H9 (cell line): ENCODE measurements at regions not wholly inside any gene's neighbourhood (a gene's known extent, or its start where the extent isn't known, plus 50 kb on each side); places are given as distances from the start of the nearest gene placed in this dataset.

Experiments
- DNase-seq: peaks from one replicate; pipeline ENCODE4 v3.0.0-alpha.2; 2017
- H2AFZ ChIP-seq: one replicate; pipeline ENCODE4 v1.6.1; 2013; ENCODE audit warnings: mild to moderate bottlenecking, low read length, control low read depth, moderate library complexity
- H2AK5ac ChIP-seq: 2 replicates; pipeline ENCODE4 v1.6.1; 2013; ENCODE audit warnings: low read length, control low read depth, mixed read lengths; ENCODE audit not compliant: insufficient read length
- H2BK120ac ChIP-seq: one replicate; pipeline ENCODE4 v1.6.1; 2013; ENCODE audit warnings: low read depth, mild to moderate bottlenecking, low read length, control low read depth, inconsistent platforms; ENCODE audit not compliant: poor library complexity, severe bottlenecking
- H2BK12ac ChIP-seq: 2 replicates; pipeline ENCODE4 v1.6.1; 2013; ENCODE audit warnings: low read length, control low read depth, mixed read lengths, low read depth; ENCODE audit not compliant: insufficient read length
- H2BK15ac ChIP-seq: 2 replicates; pipeline ENCODE4 v1.6.1; 2013; ENCODE audit warnings: low read depth, low read length, control low read depth
- H2BK20ac ChIP-seq: one replicate; pipeline ENCODE4 v1.6.1; 2013; ENCODE audit warnings: low read depth, mild to moderate bottlenecking, low read length, control low read depth, inconsistent platforms; ENCODE audit not compliant: poor library complexity, severe bottlenecking
- H2BK5ac ChIP-seq: 2 replicates; pipeline ENCODE4 v1.6.1; 2013; ENCODE audit warnings: low read length, control low read depth, mixed read lengths; ENCODE audit not compliant: insufficient read length
- H3K14ac ChIP-seq: 2 replicates; pipeline ENCODE4 v1.6.1; 2013; ENCODE audit warnings: low read length, control low read depth; ENCODE audit not compliant: insufficient read depth
- H3K18ac ChIP-seq: 2 replicates; pipeline ENCODE4 v1.6.1; 2013; ENCODE audit warnings: low read depth, mild to moderate bottlenecking, mixed read lengths, low read length, control low read depth; ENCODE audit not compliant: insufficient read length
- H3K23ac ChIP-seq: 2 replicates; pipeline ENCODE4 v1.6.1; 2013; ENCODE audit warnings: low read length, control low read depth, mixed read lengths, low read depth; ENCODE audit not compliant: insufficient read length
- H3K23me2 ChIP-seq: 2 replicates; pipeline ENCODE4 v1.6.1; 2013; ENCODE audit warnings: low read depth, mild to moderate bottlenecking, mixed read lengths, low read length, control low read depth; ENCODE audit not compliant: insufficient read length, poor library complexity, severe bottlenecking
- H3K27ac ChIP-seq: 2 replicates; pipeline ENCODE4 v1.5.1; 2013; ENCODE audit warnings: low read length, control low read depth, mixed read lengths, low read depth; ENCODE audit not compliant: insufficient read length
- H3K27me3 ChIP-seq: 2 replicates; pipeline ENCODE4 v1.6.1; 2013; ENCODE audit warnings: low read length, control low read depth, inconsistent platforms; ENCODE audit not compliant: insufficient read depth
- H3K4ac ChIP-seq: 2 replicates; pipeline ENCODE4 v1.6.1; 2013; ENCODE audit warnings: low read depth, mild to moderate bottlenecking, control low read depth, inconsistent platforms, low read length, moderate library complexity
- H3K4me1 ChIP-seq: 2 replicates; pipeline ENCODE4 v1.6.1; 2013; ENCODE audit warnings: low read length, control low read depth, inconsistent platforms; ENCODE audit not compliant: insufficient read depth
- H3K4me2 ChIP-seq: 2 replicates; pipeline ENCODE4 v1.6.1; 2013; ENCODE audit warnings: low read length, control low read depth, mixed read lengths; ENCODE audit not compliant: insufficient read length, insufficient read depth
- H3K56ac ChIP-seq: 2 replicates; pipeline ENCODE4 v1.6.1; 2013; ENCODE audit warnings: low read depth, mild to moderate bottlenecking, mixed read lengths, low read length, control low read depth; ENCODE audit not compliant: insufficient read length
- H3K79me1 ChIP-seq: 2 replicates; pipeline ENCODE4 v1.6.1; 2013; ENCODE audit warnings: low read depth, mild to moderate bottlenecking, moderate library complexity, low read length, control low read depth, inconsistent platforms; ENCODE audit not compliant: insufficient read depth, poor library complexity, severe bottlenecking
- H3K79me2 ChIP-seq: 2 replicates; pipeline ENCODE4 v1.6.1; 2013; ENCODE audit warnings: low read length, control low read depth, inconsistent platforms; ENCODE audit not compliant: insufficient read depth
- H3K9ac ChIP-seq: 2 replicates; pipeline ENCODE4 v1.6.1; 2013; ENCODE audit warnings: low read length, control low read depth, mixed read lengths; ENCODE audit not compliant: insufficient read length; ENCODE audit errors: extremely low read depth
- H3K9me3 ChIP-seq: one replicate; pipeline ENCODE4 v1.6.1; 2013; ENCODE audit warnings: low read depth, low read length, inconsistent platforms; ENCODE audit not compliant: control insufficient read depth
- H3T11ph ChIP-seq: one replicate; pipeline ENCODE4 v1.6.1; 2013; ENCODE audit warnings: mild to moderate bottlenecking, low read length, control low read depth, inconsistent platforms
- H4K20me1 ChIP-seq: one replicate; pipeline ENCODE4 v1.6.1; 2013; ENCODE audit not compliant: control insufficient read depth, insufficient read length, insufficient read depth
- H4K5ac ChIP-seq: 2 replicates; pipeline ENCODE4 v1.6.1; 2013; ENCODE audit warnings: low read depth, mild to moderate bottlenecking, mixed read lengths, low read length, control low read depth; ENCODE audit not compliant: insufficient read length
- H4K8ac ChIP-seq: replicated peaks from 2 replicates; pipeline ENCODE4 v1.6.1; 2013; ENCODE audit warnings: low read length, control low read depth, mixed read lengths, low read depth; ENCODE audit not compliant: insufficient read length
- H4K91ac ChIP-seq: 2 replicates; pipeline ENCODE4 v1.6.1; 2013; ENCODE audit warnings: low read depth, mild to moderate bottlenecking, moderate library complexity, mixed read lengths, low read length, control low read depth; ENCODE audit not compliant: insufficient read length
- H3K27ac Mint-ChIP-seq, 3 experiments: 2 replicates in 2 of 3; 3 replicates in 1 of 3; pipeline ENCODE4 v1.8.0; 2020 to 2021; ENCODE audit warnings: mixed read lengths in 3 of 3, mild to moderate bottlenecking in 1 of 3, moderate library complexity in 1 of 3
- H3K27me3 Mint-ChIP-seq: 2 replicates; pipeline ENCODE4 v1.8.0; 2021; ENCODE audit warnings: low read depth, mild to moderate bottlenecking, moderate library complexity, mixed read lengths
- H3K36me3 Mint-ChIP-seq, 3 experiments: 2 replicates in 2 of 3; 3 replicates in 1 of 3; pipeline ENCODE4 v1.8.0; 2020 to 2021; ENCODE audit warnings: low read depth in 3 of 3, mixed read lengths in 3 of 3; ENCODE audit not compliant: insufficient read depth in 1 of 3
- H3K4me1 Mint-ChIP-seq, 2 experiments: 2 replicates each; pipeline ENCODE4 v1.8.0; 2020; ENCODE audit warnings: mixed read lengths in 2 of 2
- H3K4me3 Mint-ChIP-seq, 2 experiments: 2 replicates in 1 of 2; 3 replicates in 1 of 2; pipeline ENCODE4 v1.8.0; 2020 to 2021; ENCODE audit warnings: mild to moderate bottlenecking in 2 of 2, mixed read lengths in 2 of 2, moderate library complexity in 1 of 2
- H3K9me3 Mint-ChIP-seq, 2 experiments: 2 replicates in 1 of 2; 3 replicates in 1 of 2; pipeline ENCODE4 v1.8.0; 2020; ENCODE audit warnings: mild to moderate bottlenecking in 2 of 2, mixed read lengths in 2 of 2, moderate library complexity in 1 of 2
- WGBS: extraction: QIAGEN DNeasy Blood & Tissue Kit; methylation state at CpG from one replicate; pipeline ENCODE4 v1.1.7; 2013; ENCODE audit warnings: missing lambda C conversion rate, low lambda C conversion rate, mixed read lengths; ENCODE audit not compliant: insufficient read length; ENCODE audit errors: extremely low coverage; 5-methylcytosine and 5-hydroxymethylcytosine counted together
- TF ChIP-seq, protein P1 (sequence below): fragments of 200-600 bp; sonication (generic); conservative IDR thresholded peaks from 3 replicates; pipeline ENCODE4 v1.8.0; 2021; ENCODE audit warnings: antibody characterized with exemption, mild to moderate bottlenecking

DNA sequence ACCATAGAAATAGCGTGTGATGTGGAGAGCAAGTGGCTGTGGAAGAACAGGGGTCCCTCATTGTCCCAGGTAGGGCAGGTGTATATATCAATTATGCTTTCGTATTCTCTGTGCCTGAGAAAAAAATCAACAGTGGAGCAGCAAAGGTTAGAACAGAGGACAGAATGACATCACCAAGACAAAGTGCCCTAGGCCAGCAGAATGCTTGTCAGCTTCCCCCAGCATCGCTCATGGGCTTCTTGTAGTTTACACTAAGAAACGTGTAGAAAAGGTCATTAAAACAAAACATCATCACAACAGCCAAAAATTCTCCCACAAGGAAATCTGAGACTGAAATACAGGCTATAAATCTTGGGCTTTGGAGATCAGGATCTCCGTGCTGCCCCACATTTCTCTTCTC, 288.0 kb downstream of the TDRD15 start:
- no peak overlapping the region for H3K4me3 Mint-ChIP-seq
- no peak overlapping the region for H3K27ac Mint-ChIP-seq
- Histone ChIP-seq H4K5ac (no peak overlapping the region), H2BK15ac (no peak overlapping the region), H2BK120ac (no peak overlapping the region), H2AK5ac (no peak overlapping the region), H3K23me2 (no peaks in the 10 kb centered on the region), H4K8ac (no peak overlapping the region), H4K91ac (no peak overlapping the region), H3K56ac (no peak overlapping the region), H2BK5ac (no peak overlapping the region), H2BK20ac (no peak overlapping the region), H3K23ac (no peak overlapping the region), H3K27me3 (no peaks in the 10 kb centered on the region), H3K14ac (no peak overlapping the region), H3T11ph (no peak overlapping the region), H3K9me3 (no peaks in the 10 kb centered on the region), H3K4me2 (no peak overlapping the region), H3K4ac (no peak overlapping the region), H4K20me1 (no peaks in the 10 kb centered on the region), H3K79me1 (no peaks in the 10 kb centered on the region), H2AFZ (no peak overlapping the region), H3K79me2 (no peaks in the 10 kb centered on the region), H3K27ac (no peak overlapping the region), H3K4me1 (no peaks in the 10 kb centered on the region; the same call in 1 of the 2 replicates), H2BK12ac (no peak overlapping the region), H3K9ac (no peak overlapping the region), H3K18ac (no peak overlapping the region)
- DNase-seq, result no peak
- no peaks in the 10 kb centered on the region for H3K27me3 Mint-ChIP-seq
- H3K9me3 Mint-ChIP-seq, result peaks cover 2 to 9% of the 10 kb centered on the region in 2 experiments; a peak in 2 of 5 replicates
- peaks cover 7 to 11% of the 10 kb centered on the region in 2 experiments for H3K4me1 Mint-ChIP-seq
- peaks cover 0 to 4% (median 0%) of the 10 kb centered on the region in 3 experiments; a peak in 2 of 7 replicates for H3K36me3 Mint-ChIP-seq
- TF ChIP-seq, protein P1, sequence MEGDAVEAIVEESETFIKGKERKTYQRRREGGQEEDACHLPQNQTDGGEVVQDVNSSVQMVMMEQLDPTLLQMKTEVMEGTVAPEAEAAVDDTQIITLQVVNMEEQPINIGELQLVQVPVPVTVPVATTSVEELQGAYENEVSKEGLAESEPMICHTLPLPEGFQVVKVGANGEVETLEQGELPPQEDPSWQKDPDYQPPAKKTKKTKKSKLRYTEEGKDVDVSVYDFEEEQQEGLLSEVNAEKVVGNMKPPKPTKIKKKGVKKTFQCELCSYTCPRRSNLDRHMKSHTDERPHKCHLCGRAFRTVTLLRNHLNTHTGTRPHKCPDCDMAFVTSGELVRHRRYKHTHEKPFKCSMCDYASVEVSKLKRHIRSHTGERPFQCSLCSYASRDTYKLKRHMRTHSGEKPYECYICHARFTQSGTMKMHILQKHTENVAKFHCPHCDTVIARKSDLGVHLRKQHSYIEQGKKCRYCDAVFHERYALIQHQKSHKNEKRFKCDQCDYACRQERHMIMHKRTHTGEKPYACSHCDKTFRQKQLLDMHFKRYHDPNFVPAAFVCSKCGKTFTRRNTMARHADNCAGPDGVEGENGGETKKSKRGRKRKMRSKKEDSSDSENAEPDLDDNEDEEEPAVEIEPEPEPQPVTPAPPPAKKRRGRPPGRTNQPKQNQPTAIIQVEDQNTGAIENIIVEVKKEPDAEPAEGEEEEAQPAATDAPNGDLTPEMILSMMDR, result no peak
- WGBS, result no CpG with 5 or more reads among the region's 5 CpGs
